Lower leg skin (tissue), 3 donors: ENCODE measurements at regions not wholly inside any gene's neighbourhood (a gene's known extent, or its start where the extent isn't known, plus 50 kb on each side); places are given as distances from the start of the nearest gene placed in this dataset.

Source experiments
- POLR2A ChIP-seq, 2 donors: fragments of 450-650 bp; IDR thresholded peaks; one replicate each; pipeline ENCODE4 v1.6.1; 2016 to 2017; ENCODE audit warnings: antibody characterized with exemption in 2 of 2, mild to moderate bottlenecking in 1 of 2, moderate library complexity in 1 of 2
- TF ChIP-seq, protein P1 (sequence below), 3 donors: fragments of 450-650 bp; IDR thresholded peaks; one replicate each; pipeline ENCODE4 v1.5.1; 2016; ENCODE audit warnings: antibody characterized with exemption in 3 of 3, mild to moderate bottlenecking in 3 of 3, moderate library complexity in 2 of 3

- TF ChIP-seq, protein P1, sequence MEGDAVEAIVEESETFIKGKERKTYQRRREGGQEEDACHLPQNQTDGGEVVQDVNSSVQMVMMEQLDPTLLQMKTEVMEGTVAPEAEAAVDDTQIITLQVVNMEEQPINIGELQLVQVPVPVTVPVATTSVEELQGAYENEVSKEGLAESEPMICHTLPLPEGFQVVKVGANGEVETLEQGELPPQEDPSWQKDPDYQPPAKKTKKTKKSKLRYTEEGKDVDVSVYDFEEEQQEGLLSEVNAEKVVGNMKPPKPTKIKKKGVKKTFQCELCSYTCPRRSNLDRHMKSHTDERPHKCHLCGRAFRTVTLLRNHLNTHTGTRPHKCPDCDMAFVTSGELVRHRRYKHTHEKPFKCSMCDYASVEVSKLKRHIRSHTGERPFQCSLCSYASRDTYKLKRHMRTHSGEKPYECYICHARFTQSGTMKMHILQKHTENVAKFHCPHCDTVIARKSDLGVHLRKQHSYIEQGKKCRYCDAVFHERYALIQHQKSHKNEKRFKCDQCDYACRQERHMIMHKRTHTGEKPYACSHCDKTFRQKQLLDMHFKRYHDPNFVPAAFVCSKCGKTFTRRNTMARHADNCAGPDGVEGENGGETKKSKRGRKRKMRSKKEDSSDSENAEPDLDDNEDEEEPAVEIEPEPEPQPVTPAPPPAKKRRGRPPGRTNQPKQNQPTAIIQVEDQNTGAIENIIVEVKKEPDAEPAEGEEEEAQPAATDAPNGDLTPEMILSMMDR (IDR thresholded peaks at IDR 0.05): no peak
- no peak for TF ChIP-seq POLR2A (IDR thresholded peaks at IDR 0.05)
Measured at GRCh38 chr22:49117486-49117885, 710.2 kb downstream of the BRD1 start.
